ENCODE measurements at regions not wholly inside any gene's neighbourhood (a gene's known extent, or its start where the extent isn't known, plus 50 kb on each side); places are given as distances from the start of the nearest gene placed in this dataset.

DNA sequence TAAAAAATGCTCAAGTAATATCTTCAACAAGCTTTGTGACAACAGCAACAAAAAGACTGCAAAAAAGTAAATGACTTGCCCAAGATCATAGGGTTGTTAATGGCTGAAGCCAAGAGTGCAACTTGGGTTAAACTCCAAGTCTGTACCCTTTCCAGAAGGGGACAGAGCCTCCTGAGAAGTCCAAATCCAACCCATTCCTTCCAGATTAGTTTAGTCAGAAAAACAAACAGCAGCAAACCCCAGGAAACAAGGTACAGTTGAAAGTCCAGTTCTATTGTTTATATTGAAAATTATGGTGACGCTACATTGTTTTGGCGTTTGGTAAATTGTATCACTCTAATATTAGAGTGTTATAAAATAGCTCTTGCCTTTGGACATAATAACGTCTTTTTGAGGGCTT is 239.9 kb downstream of the SPTSSA start:
- Mint-ChIP-seq H3K4me3 (ENCODE audit: unreplicated experiment) (no peak overlapping the region), H3K4me1 (ENCODE audit: unreplicated experiment) (peaks cover 5% of the 10 kb centered on the region), H3K27me3 (ENCODE audit: unreplicated experiment) (peaks cover 1% of the 10 kb centered on the region), H3K27ac (ENCODE audit: unreplicated experiment) (no peak overlapping the region), H3K9me3 (ENCODE audit: unreplicated experiment) (no peaks in the 10 kb centered on the region), H3K36me3 (ENCODE audit: low read depth, unreplicated experiment) (no peaks in the 10 kb centered on the region)
- TF ChIP-seq, protein P1, sequence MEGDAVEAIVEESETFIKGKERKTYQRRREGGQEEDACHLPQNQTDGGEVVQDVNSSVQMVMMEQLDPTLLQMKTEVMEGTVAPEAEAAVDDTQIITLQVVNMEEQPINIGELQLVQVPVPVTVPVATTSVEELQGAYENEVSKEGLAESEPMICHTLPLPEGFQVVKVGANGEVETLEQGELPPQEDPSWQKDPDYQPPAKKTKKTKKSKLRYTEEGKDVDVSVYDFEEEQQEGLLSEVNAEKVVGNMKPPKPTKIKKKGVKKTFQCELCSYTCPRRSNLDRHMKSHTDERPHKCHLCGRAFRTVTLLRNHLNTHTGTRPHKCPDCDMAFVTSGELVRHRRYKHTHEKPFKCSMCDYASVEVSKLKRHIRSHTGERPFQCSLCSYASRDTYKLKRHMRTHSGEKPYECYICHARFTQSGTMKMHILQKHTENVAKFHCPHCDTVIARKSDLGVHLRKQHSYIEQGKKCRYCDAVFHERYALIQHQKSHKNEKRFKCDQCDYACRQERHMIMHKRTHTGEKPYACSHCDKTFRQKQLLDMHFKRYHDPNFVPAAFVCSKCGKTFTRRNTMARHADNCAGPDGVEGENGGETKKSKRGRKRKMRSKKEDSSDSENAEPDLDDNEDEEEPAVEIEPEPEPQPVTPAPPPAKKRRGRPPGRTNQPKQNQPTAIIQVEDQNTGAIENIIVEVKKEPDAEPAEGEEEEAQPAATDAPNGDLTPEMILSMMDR (IDR thresholded peaks at IDR 0.05; ENCODE audit: unreplicated experiment): no peak
- DNase-seq (ENCODE audit: low spot score): no peak

DNA sequence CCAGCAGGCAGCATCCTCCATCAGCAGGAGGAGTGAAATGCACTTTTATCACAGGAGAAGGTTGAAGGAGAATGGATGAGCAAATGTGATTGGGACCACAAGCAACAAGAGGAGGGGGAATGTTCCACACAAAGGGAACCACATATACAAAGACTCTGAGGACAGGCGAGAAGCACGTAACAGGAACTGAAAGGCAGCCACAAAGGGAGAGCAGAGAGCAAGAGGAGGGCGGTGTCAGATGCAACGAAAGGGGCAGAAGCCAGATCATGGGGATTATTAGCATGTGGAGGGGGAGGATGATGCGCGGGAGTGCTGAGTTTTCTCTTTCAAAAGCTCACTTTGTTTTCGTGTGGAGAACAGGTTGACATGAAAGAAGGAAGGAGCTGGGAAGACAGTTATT is 241.1 kb downstream of the SPTSSA start:
- no peak for DNase-seq (ENCODE audit: low spot score)
- no peaks in the 10 kb centered on the region for H3K9me3 Mint-ChIP-seq (ENCODE audit: unreplicated experiment)
- no peak overlapping the region for H3K27ac Mint-ChIP-seq (ENCODE audit: unreplicated experiment)
- peaks cover 1% of the 10 kb centered on the region for H3K27me3 Mint-ChIP-seq (ENCODE audit: unreplicated experiment)
- H3K4me1 Mint-ChIP-seq (ENCODE audit: unreplicated experiment): peaks cover 5% of the 10 kb centered on the region
- TF ChIP-seq, protein P1 (IDR thresholded peaks at IDR 0.05; ENCODE audit: unreplicated experiment): no peak
- H3K4me3 Mint-ChIP-seq (ENCODE audit: unreplicated experiment): no peak overlapping the region
- no peaks in the 10 kb centered on the region for H3K36me3 Mint-ChIP-seq (ENCODE audit: low read depth, unreplicated experiment)

DNA sequence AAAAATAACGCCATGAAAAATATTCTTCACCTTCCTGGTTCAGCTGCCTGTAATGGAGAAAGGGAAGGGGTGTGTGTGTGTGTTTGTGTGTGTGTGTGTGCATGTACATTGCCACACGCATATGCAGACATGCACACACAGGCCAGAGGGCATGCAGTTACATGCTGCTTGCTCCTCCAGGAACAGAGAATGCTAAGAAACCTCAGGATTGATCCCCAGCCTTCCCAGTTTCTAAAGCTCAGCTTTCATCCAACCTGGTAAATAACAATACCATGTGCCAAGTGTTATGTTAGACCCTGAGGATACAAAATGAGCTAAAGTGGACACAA is 241.7 kb downstream of the SPTSSA start:
- Mint-ChIP-seq H3K27ac (ENCODE audit: unreplicated experiment) (no peak overlapping the region), H3K9me3 (ENCODE audit: unreplicated experiment) (no peaks in the 10 kb centered on the region), H3K36me3 (ENCODE audit: low read depth, unreplicated experiment) (no peaks in the 10 kb centered on the region), H3K4me1 (ENCODE audit: unreplicated experiment) (peaks cover 5% of the 10 kb centered on the region), H3K4me3 (ENCODE audit: unreplicated experiment) (no peak overlapping the region), H3K27me3 (ENCODE audit: unreplicated experiment) (peaks cover 1% of the 10 kb centered on the region)
- DNase-seq (ENCODE audit: low spot score): no peak
- TF ChIP-seq, protein P1 (IDR thresholded peaks at IDR 0.05; ENCODE audit: unreplicated experiment): no peak

DNA sequence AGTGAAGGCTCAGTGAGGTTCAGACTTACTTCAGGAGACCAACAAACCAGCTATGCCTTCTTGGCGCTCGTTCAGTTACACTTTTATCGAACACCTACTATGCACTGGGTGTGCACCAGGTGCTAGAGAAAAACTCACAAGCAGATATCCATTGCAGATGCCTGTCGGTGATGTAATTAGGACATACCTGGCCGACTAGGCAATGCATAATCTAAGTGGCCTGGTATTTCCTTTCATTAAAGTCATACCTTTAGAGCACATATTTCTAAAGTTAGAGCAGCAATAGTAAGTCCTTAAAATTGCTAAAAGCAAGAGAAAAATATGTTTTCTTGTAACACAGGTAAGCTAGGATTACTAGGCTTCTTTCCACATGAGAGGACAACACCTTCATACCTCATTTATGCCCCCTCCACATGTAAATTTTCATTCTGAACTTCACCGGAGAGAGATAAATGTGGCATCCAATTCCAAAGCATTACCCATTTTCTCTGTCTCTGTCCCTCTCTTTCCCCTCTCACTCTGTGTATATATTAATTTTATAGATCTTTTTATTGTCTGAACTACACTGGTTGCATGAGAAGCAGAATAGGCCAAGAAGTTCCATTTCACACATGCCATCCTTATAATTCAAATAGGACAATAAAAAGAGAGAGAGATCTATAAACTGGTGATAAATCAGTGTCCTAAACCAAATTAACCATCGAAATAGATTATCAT is 242.2 kb downstream of the SPTSSA start:
- TF ChIP-seq, protein P1 (IDR thresholded peaks at IDR 0.05; ENCODE audit: unreplicated experiment): no peak
- Mint-ChIP-seq H3K4me1 (ENCODE audit: unreplicated experiment) (peaks cover 5% of the 10 kb centered on the region), H3K4me3 (ENCODE audit: unreplicated experiment) (no peak overlapping the region), H3K27me3 (ENCODE audit: unreplicated experiment) (peaks cover 1% of the 10 kb centered on the region), H3K27ac (ENCODE audit: unreplicated experiment) (no peak overlapping the region), H3K9me3 (ENCODE audit: unreplicated experiment) (no peaks in the 10 kb centered on the region), H3K36me3 (ENCODE audit: low read depth, unreplicated experiment) (no peaks in the 10 kb centered on the region)
- DNase-seq (ENCODE audit: low spot score): no peak

DNA sequence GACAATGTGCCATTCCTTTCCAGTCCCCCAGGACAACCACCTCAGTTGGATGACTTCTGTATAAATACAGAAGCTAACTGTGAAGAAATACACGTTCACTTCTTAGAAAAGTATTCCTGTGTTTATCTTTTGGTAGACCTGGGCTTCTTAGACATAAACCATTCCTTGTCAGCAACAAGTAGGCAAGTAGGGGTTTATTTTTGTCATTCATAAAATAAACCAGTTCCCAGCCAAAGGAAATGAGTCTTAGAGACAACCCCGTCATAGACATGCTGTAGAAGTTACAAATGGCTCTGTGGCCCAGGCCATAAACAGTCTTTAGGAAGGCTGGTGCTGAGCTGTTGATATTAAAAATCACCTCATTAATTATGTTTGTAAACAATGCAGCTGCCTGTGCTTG is 243.2 kb downstream of the SPTSSA start:
- TF ChIP-seq, protein P1 (IDR thresholded peaks at IDR 0.05; ENCODE audit: unreplicated experiment): no peak
- H3K4me3 Mint-ChIP-seq (ENCODE audit: unreplicated experiment): no peak overlapping the region
- no peaks in the 10 kb centered on the region for H3K9me3 Mint-ChIP-seq (ENCODE audit: unreplicated experiment)
- no peaks in the 10 kb centered on the region for H3K36me3 Mint-ChIP-seq (ENCODE audit: low read depth, unreplicated experiment)
- peaks cover 5% of the 10 kb centered on the region for H3K4me1 Mint-ChIP-seq (ENCODE audit: unreplicated experiment)
- peaks cover 4% of the 10 kb centered on the region for H3K27me3 Mint-ChIP-seq (ENCODE audit: unreplicated experiment)
- H3K27ac Mint-ChIP-seq (ENCODE audit: unreplicated experiment): no peak overlapping the region
- no peak for DNase-seq (ENCODE audit: low spot score)
